ENCODE measurements at regions not wholly inside any gene's neighbourhood (a gene's known extent, or its start where the extent isn't known, plus 50 kb on each side); places are given as distances from the start of the nearest gene placed in this dataset.

DNA sequence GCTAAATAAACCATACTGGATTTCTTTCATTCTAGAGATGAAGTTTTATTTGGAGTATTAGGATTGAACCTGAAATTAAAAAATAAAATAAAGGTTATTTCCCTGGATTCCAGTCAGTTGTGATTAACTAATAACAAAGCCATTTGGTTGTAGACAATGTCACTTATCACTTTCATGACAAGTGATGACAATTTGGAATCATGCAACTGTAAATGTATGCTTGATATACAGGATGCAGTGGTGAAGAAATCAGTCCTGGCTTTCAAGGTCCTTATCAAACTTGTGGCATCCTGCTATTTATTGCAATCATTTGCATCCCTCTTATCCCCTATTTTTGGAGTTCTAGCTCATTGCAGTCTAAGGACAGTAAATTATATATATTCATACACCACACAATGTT, 425.2 kb downstream of the CHL1 start:
- ChIA-PET POLR2A (no interaction called here), CTCF (no interaction called here)
- no peak for TF ChIP-seq GATA2 (CRISPR knock-in tag; IDR thresholded peaks at IDR 0.05)
- TF ChIP-seq TEAD4 (IDR thresholded peaks at IDR 0.05; ENCODE audit: borderline replicate concordance, insufficient read depth) = no peak
- TF ChIP-seq FOXM1 (IDR thresholded peaks at IDR 0.05; ENCODE audit: low read depth) = no peak
- TF ChIP-seq YY1 (IDR thresholded peaks at IDR 0.05; ENCODE audit: low read depth) = no peak
- TF ChIP-seq SMC3 (IDR thresholded peaks at IDR 0.05; ENCODE audit: low read depth, low read length) = no peak
- TF ChIP-seq GABPA (IDR thresholded peaks at IDR 0.05; ENCODE audit: low read depth) = no peak
- no peak for TF ChIP-seq NFIC (IDR thresholded peaks at IDR 0.05; ENCODE audit: borderline replicate concordance)
- no peak for TF ChIP-seq ELF1 (IDR thresholded peaks at IDR 0.05)
- no peak for TF ChIP-seq POLR2AphosphoS5 (IDR thresholded peaks at IDR 0.05; ENCODE audit: low read depth, low read length)
- TF ChIP-seq, protein P1, sequence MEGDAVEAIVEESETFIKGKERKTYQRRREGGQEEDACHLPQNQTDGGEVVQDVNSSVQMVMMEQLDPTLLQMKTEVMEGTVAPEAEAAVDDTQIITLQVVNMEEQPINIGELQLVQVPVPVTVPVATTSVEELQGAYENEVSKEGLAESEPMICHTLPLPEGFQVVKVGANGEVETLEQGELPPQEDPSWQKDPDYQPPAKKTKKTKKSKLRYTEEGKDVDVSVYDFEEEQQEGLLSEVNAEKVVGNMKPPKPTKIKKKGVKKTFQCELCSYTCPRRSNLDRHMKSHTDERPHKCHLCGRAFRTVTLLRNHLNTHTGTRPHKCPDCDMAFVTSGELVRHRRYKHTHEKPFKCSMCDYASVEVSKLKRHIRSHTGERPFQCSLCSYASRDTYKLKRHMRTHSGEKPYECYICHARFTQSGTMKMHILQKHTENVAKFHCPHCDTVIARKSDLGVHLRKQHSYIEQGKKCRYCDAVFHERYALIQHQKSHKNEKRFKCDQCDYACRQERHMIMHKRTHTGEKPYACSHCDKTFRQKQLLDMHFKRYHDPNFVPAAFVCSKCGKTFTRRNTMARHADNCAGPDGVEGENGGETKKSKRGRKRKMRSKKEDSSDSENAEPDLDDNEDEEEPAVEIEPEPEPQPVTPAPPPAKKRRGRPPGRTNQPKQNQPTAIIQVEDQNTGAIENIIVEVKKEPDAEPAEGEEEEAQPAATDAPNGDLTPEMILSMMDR (IDR thresholded peaks at IDR 0.05) = no peak
- TF ChIP-seq RXRA (IDR thresholded peaks at IDR 0.05; ENCODE audit: borderline replicate concordance, low read depth) = no peak
- no peak for TF ChIP-seq RCOR1 (IDR thresholded peaks at IDR 0.05; ENCODE audit: low read length)
- no peak for TF ChIP-seq RFX5 (IDR thresholded peaks at IDR 0.05; ENCODE audit: low read length)
- TF ChIP-seq, protein P2, sequence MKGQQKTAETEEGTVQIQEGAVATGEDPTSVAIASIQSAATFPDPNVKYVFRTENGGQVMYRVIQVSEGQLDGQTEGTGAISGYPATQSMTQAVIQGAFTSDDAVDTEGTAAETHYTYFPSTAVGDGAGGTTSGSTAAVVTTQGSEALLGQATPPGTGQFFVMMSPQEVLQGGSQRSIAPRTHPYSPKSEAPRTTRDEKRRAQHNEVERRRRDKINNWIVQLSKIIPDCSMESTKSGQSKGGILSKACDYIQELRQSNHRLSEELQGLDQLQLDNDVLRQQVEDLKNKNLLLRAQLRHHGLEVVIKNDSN (IDR thresholded peaks at IDR 0.05; ENCODE audit: borderline replicate concordance, low read depth) = no peak
- no peak for TF ChIP-seq CHD2 (IDR thresholded peaks at IDR 0.05; ENCODE audit: low read length, partially characterized antibody)
- H3K27me3 ChIP-seq (ENCODE audit: insufficient read depth) = no peaks in the 10 kb centered on the region
- H3K4me3 ChIP-seq (ENCODE audit: low read depth in 2 of 2, low read length in 1 of 2) = no peak overlapping the region
- no peaks in the 10 kb centered on the region for H3K9me3 ChIP-seq
- no peak overlapping the region for H3K9ac ChIP-seq
- H3K4me2 ChIP-seq = no peak overlapping the region
- no peak for DNase-seq
- H3K79me2 ChIP-seq (ENCODE audit: insufficient read depth) = no peaks in the 10 kb centered on the region
- no peaks in the 10 kb centered on the region for H3K9me2 ChIP-seq
- H3K4me1 ChIP-seq (ENCODE audit: control insufficient read depth in 1 of 2, insufficient read depth in 2 of 2, low read depth in 1 of 2, low read length in 1 of 2) = no peaks in the 10 kb centered on the region
- H3K27ac ChIP-seq (ENCODE audit: low read depth in 2 of 2, low read length in 1 of 2) = no peak overlapping the region
- no peaks in the 10 kb centered on the region for H3K36me3 ChIP-seq (replicated peaks in 1 of 2; ENCODE audit: control insufficient read depth in 1 of 2, insufficient read depth in 2 of 2, low read length in 1 of 2)
- no peaks in the 10 kb centered on the region for H3F3A ChIP-seq (replicated peaks; ENCODE audit: insufficient read depth)
- no peaks in the 10 kb centered on the region for H4K20me1 ChIP-seq (ENCODE audit: insufficient read depth)
- no peak overlapping the region for H2AFZ ChIP-seq (ENCODE audit: low read depth)

DNA sequence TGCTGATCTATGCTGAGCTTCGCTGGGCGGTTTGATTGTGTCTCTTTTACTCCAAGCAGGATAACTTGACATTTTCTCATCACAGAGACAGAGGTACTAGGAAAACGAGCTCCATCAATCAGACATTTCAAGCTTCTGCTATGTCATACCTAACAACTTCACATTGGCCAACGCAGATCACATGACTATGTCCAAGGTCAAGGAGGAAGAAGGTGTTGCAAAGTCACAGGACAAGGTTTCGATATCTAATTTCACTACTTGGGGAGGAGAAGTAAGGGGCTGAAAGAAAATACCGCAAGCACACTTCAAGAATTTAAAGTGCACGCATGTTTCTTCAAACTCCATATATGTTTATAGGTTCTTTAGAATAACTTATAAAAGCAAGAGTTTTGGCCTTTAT, 425.8 kb downstream of the CHL1 start:
- Histone ChIP-seq H3K36me3 (replicated peaks in 1 of 2; ENCODE audit: control insufficient read depth in 1 of 2, insufficient read depth in 2 of 2, low read length in 1 of 2) (no peaks in the 10 kb centered on the region), H3K4me2 (no peak overlapping the region), H4K20me1 (ENCODE audit: insufficient read depth) (no peaks in the 10 kb centered on the region), H3K27ac (ENCODE audit: low read depth in 2 of 2, low read length in 1 of 2) (no peak overlapping the region), H3K4me1 (ENCODE audit: control insufficient read depth in 1 of 2, insufficient read depth in 2 of 2, low read depth in 1 of 2, low read length in 1 of 2) (no peaks in the 10 kb centered on the region), H3K79me2 (ENCODE audit: insufficient read depth) (no peaks in the 10 kb centered on the region), H3F3A (replicated peaks; ENCODE audit: insufficient read depth) (no peaks in the 10 kb centered on the region), H3K4me3 (ENCODE audit: low read depth in 2 of 2, low read length in 1 of 2) (no peak overlapping the region), H3K9ac (no peak overlapping the region), H2AFZ (ENCODE audit: low read depth) (no peak overlapping the region), H3K27me3 (ENCODE audit: insufficient read depth) (no peaks in the 10 kb centered on the region), H3K9me2 (no peaks in the 10 kb centered on the region), H3K9me3 (no peaks in the 10 kb centered on the region)
- POLR2A ChIA-PET = no interaction called here
- CTCF ChIA-PET = no interaction called here
- 33% methylated on average over 7 of the region's 7 CpGs for WGBS (ENCODE audit: low lambda C conversion rate)
- DNase-seq = no peak
- TF ChIP-seq MEF2A (IDR thresholded peaks at IDR 0.05; ENCODE audit: borderline replicate concordance, low read depth) = no peak
- TF ChIP-seq, protein P3, sequence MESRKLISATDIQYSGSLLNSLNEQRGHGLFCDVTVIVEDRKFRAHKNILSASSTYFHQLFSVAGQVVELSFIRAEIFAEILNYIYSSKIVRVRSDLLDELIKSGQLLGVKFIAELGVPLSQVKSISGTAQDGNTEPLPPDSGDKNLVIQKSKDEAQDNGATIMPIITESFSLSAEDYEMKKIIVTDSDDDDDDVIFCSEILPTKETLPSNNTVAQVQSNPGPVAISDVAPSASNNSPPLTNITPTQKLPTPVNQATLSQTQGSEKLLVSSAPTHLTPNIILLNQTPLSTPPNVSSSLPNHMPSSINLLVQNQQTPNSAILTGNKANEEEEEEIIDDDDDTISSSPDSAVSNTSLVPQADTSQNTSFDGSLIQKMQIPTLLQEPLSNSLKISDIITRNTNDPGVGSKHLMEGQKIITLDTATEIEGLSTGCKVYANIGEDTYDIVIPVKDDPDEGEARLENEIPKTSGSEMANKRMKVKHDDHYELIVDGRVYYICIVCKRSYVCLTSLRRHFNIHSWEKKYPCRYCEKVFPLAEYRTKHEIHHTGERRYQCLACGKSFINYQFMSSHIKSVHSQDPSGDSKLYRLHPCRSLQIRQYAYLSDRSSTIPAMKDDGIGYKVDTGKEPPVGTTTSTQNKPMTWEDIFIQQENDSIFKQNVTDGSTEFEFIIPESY (IDR thresholded peaks at IDR 0.05; ENCODE audit: borderline replicate concordance, low read depth) = no peak
- TF ChIP-seq, protein P4, sequence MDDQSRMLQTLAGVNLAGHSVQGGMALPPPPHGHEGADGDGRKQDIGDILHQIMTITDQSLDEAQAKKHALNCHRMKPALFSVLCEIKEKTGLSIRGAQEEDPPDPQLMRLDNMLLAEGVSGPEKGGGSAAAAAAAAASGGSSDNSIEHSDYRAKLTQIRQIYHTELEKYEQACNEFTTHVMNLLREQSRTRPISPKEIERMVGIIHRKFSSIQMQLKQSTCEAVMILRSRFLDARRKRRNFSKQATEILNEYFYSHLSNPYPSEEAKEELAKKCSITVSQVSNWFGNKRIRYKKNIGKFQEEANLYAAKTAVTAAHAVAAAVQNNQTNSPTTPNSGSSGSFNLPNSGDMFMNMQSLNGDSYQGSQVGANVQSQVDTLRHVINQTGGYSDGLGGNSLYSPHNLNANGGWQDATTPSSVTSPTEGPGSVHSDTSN (IDR thresholded peaks at IDR 0.05) = no peak
- TF ChIP-seq FOXM1 (IDR thresholded peaks at IDR 0.05; ENCODE audit: low read depth) = no peak
- TF ChIP-seq TCF12 (IDR thresholded peaks at IDR 0.05) = no peak
- TF ChIP-seq NRF1 (IDR thresholded peaks at IDR 0.05; ENCODE audit: low read depth, low read length) = no peak
- no peak for TF ChIP-seq POLR2AphosphoS5 (IDR thresholded peaks at IDR 0.05; ENCODE audit: low read depth, low read length)
- TF ChIP-seq RFX5 (IDR thresholded peaks at IDR 0.05; ENCODE audit: low read length) = no peak
- TF ChIP-seq JUND (IDR thresholded peaks at IDR 0.05) = no peak
- TF ChIP-seq EP300 (IDR thresholded peaks at IDR 0.05; ENCODE audit: borderline replicate concordance in 1 of 2, low read depth in 1 of 2, low read length in 1 of 2) = no peak
- TF ChIP-seq, protein P1 (IDR thresholded peaks at IDR 0.05) = no peak
- no peak for TF ChIP-seq TEAD4 (IDR thresholded peaks at IDR 0.05; ENCODE audit: borderline replicate concordance, insufficient read depth)
